HG03558 (cell line): ENCODE measurements at regions not wholly inside any gene's neighbourhood (a gene's known extent, or its start where the extent isn't known, plus 50 kb on each side); places are given as distances from the start of the nearest gene placed in this dataset.
"Not testable (repeated sequence)": the region's sequence is repeated elsewhere in the genome, so short reads cannot be mapped to it uniquely, and the experiment has no call there.

Source experiments
- ATAC-seq: cut with Tn5 transposase; IDR thresholded peaks from one replicate; pipeline ENCODE4 v1.9.1; 2021; ENCODE audit warnings: moderate number of reproducible peaks; ENCODE audit not compliant: unreplicated experiment; ENCODE audit errors: extremely low read depth

GRCh38 chr7:116408831-116409453, 90.6 kb upstream of the CAV2 start:
- ATAC-seq, result not testable (repeated sequence)

- ATAC-seq, result not testable (repeated sequence)
Observed at GRCh38 chr7:116410694-116411093, 88.8 kb upstream of the CAV2 start.

GRCh38 chr7:116417593-116418345, 81.8 kb upstream of the CAV2 start:
- ATAC-seq, result no peak

GRCh38 chr7:116418524-116418923, 81.0 kb upstream of the CAV2 start:
- ATAC-seq, result no peak

GRCh38 chr7:116420003-116420402, 79.5 kb upstream of the CAV2 start:
- no peak for ATAC-seq

GRCh38 chr7:116421298-116421697, 78.2 kb upstream of the CAV2 start:
- ATAC-seq, result no peak

GRCh38 chr7:116422683-116423082, 76.9 kb upstream of the CAV2 start:
- ATAC-seq, result no peak

- ATAC-seq, result no peak
Observed at GRCh38 chr7:116423499-116423898, 76.0 kb upstream of the CAV2 start.

- no peak for ATAC-seq
Observed at GRCh38 chr7:116425647-116426209, 73.8 kb upstream of the CAV2 start.

GRCh38 chr7:116426428-116427156, 72.9 kb upstream of the CAV2 start:
- no peak for ATAC-seq

GRCh38 chr7:116429986-116430619, 69.4 kb upstream of the CAV2 start:
- no peak for ATAC-seq

- no peak for ATAC-seq
Observed at GRCh38 chr7:116431787-116432526, 67.6 kb upstream of the CAV2 start.

GRCh38 chr7:116432527-116432916, 67.0 kb upstream of the CAV2 start:
- ATAC-seq, result no peak

- no peak for ATAC-seq
Observed at GRCh38 chr7:116433246-116433645, 66.3 kb upstream of the CAV2 start.

- no peak for ATAC-seq
Observed at GRCh38 chr7:116434820-116435341, 64.7 kb upstream of the CAV2 start.

GRCh38 chr7:116436305-116436826, 63.2 kb upstream of the CAV2 start:
- ATAC-seq, result no peak

- ATAC-seq, result no peak
Observed at GRCh38 chr7:116438267-116438666, 61.3 kb upstream of the CAV2 start.

- ATAC-seq, result no peak
Observed at GRCh38 chr7:116439005-116439404, 60.5 kb upstream of the CAV2 start.

GRCh38 chr7:116439841-116440549, 59.5 kb upstream of the CAV2 start:
- no peak for ATAC-seq
